H9 (cell line): ENCODE measurements at regions not wholly inside any gene's neighbourhood (a gene's known extent, or its start where the extent isn't known, plus 50 kb on each side); places are given as distances from the start of the nearest gene placed in this dataset.

ENCODE experiments used
- DNase-seq: peaks from one replicate; pipeline ENCODE4 v3.0.0-alpha.2; 2017
- H2AFZ ChIP-seq: one replicate; pipeline ENCODE4 v1.6.1; 2013; ENCODE audit warnings: mild to moderate bottlenecking, low read length, control low read depth, moderate library complexity
- H2AK5ac ChIP-seq: 2 replicates; pipeline ENCODE4 v1.6.1; 2013; ENCODE audit warnings: low read length, control low read depth, mixed read lengths; ENCODE audit not compliant: insufficient read length
- H2BK120ac ChIP-seq: one replicate; pipeline ENCODE4 v1.6.1; 2013; ENCODE audit warnings: low read depth, mild to moderate bottlenecking, low read length, control low read depth, inconsistent platforms; ENCODE audit not compliant: poor library complexity, severe bottlenecking
- H2BK12ac ChIP-seq: 2 replicates; pipeline ENCODE4 v1.6.1; 2013; ENCODE audit warnings: low read length, control low read depth, mixed read lengths, low read depth; ENCODE audit not compliant: insufficient read length
- H2BK15ac ChIP-seq: 2 replicates; pipeline ENCODE4 v1.6.1; 2013; ENCODE audit warnings: low read depth, low read length, control low read depth
- H2BK20ac ChIP-seq: one replicate; pipeline ENCODE4 v1.6.1; 2013; ENCODE audit warnings: low read depth, mild to moderate bottlenecking, low read length, control low read depth, inconsistent platforms; ENCODE audit not compliant: poor library complexity, severe bottlenecking
- H2BK5ac ChIP-seq: 2 replicates; pipeline ENCODE4 v1.6.1; 2013; ENCODE audit warnings: low read length, control low read depth, mixed read lengths; ENCODE audit not compliant: insufficient read length
- H3K14ac ChIP-seq: 2 replicates; pipeline ENCODE4 v1.6.1; 2013; ENCODE audit warnings: low read length, control low read depth; ENCODE audit not compliant: insufficient read depth
- H3K18ac ChIP-seq: 2 replicates; pipeline ENCODE4 v1.6.1; 2013; ENCODE audit warnings: low read depth, mild to moderate bottlenecking, mixed read lengths, low read length, control low read depth; ENCODE audit not compliant: insufficient read length
- H3K23ac ChIP-seq: 2 replicates; pipeline ENCODE4 v1.6.1; 2013; ENCODE audit warnings: low read length, control low read depth, mixed read lengths, low read depth; ENCODE audit not compliant: insufficient read length
- H3K23me2 ChIP-seq: 2 replicates; pipeline ENCODE4 v1.6.1; 2013; ENCODE audit warnings: low read depth, mild to moderate bottlenecking, mixed read lengths, low read length, control low read depth; ENCODE audit not compliant: insufficient read length, poor library complexity, severe bottlenecking
- H3K27ac ChIP-seq: 2 replicates; pipeline ENCODE4 v1.5.1; 2013; ENCODE audit warnings: low read length, control low read depth, mixed read lengths, low read depth; ENCODE audit not compliant: insufficient read length
- H3K27me3 ChIP-seq: 2 replicates; pipeline ENCODE4 v1.6.1; 2013; ENCODE audit warnings: low read length, control low read depth, inconsistent platforms; ENCODE audit not compliant: insufficient read depth
- H3K4ac ChIP-seq: 2 replicates; pipeline ENCODE4 v1.6.1; 2013; ENCODE audit warnings: low read depth, mild to moderate bottlenecking, control low read depth, inconsistent platforms, low read length, moderate library complexity
- H3K4me1 ChIP-seq: 2 replicates; pipeline ENCODE4 v1.6.1; 2013; ENCODE audit warnings: low read length, control low read depth, inconsistent platforms; ENCODE audit not compliant: insufficient read depth
- H3K4me2 ChIP-seq: 2 replicates; pipeline ENCODE4 v1.6.1; 2013; ENCODE audit warnings: low read length, control low read depth, mixed read lengths; ENCODE audit not compliant: insufficient read length, insufficient read depth
- H3K56ac ChIP-seq: 2 replicates; pipeline ENCODE4 v1.6.1; 2013; ENCODE audit warnings: low read depth, mild to moderate bottlenecking, mixed read lengths, low read length, control low read depth; ENCODE audit not compliant: insufficient read length
- H3K79me1 ChIP-seq: 2 replicates; pipeline ENCODE4 v1.6.1; 2013; ENCODE audit warnings: low read depth, mild to moderate bottlenecking, moderate library complexity, low read length, control low read depth, inconsistent platforms; ENCODE audit not compliant: insufficient read depth, poor library complexity, severe bottlenecking
- H3K79me2 ChIP-seq: 2 replicates; pipeline ENCODE4 v1.6.1; 2013; ENCODE audit warnings: low read length, control low read depth, inconsistent platforms; ENCODE audit not compliant: insufficient read depth
- H3K9ac ChIP-seq: 2 replicates; pipeline ENCODE4 v1.6.1; 2013; ENCODE audit warnings: low read length, control low read depth, mixed read lengths; ENCODE audit not compliant: insufficient read length; ENCODE audit errors: extremely low read depth
- H3K9me3 ChIP-seq: one replicate; pipeline ENCODE4 v1.6.1; 2013; ENCODE audit warnings: low read depth, low read length, inconsistent platforms; ENCODE audit not compliant: control insufficient read depth
- H3T11ph ChIP-seq: one replicate; pipeline ENCODE4 v1.6.1; 2013; ENCODE audit warnings: mild to moderate bottlenecking, low read length, control low read depth, inconsistent platforms
- H4K20me1 ChIP-seq: one replicate; pipeline ENCODE4 v1.6.1; 2013; ENCODE audit not compliant: control insufficient read depth, insufficient read length, insufficient read depth
- H4K5ac ChIP-seq: 2 replicates; pipeline ENCODE4 v1.6.1; 2013; ENCODE audit warnings: low read depth, mild to moderate bottlenecking, mixed read lengths, low read length, control low read depth; ENCODE audit not compliant: insufficient read length
- H4K8ac ChIP-seq: replicated peaks from 2 replicates; pipeline ENCODE4 v1.6.1; 2013; ENCODE audit warnings: low read length, control low read depth, mixed read lengths, low read depth; ENCODE audit not compliant: insufficient read length
- H4K91ac ChIP-seq: 2 replicates; pipeline ENCODE4 v1.6.1; 2013; ENCODE audit warnings: low read depth, mild to moderate bottlenecking, moderate library complexity, mixed read lengths, low read length, control low read depth; ENCODE audit not compliant: insufficient read length
- H3K27ac Mint-ChIP-seq, 3 experiments: 2 replicates in 2 of 3; 3 replicates in 1 of 3; pipeline ENCODE4 v1.8.0; 2020 to 2021; ENCODE audit warnings: mixed read lengths in 3 of 3, mild to moderate bottlenecking in 1 of 3, moderate library complexity in 1 of 3
- H3K27me3 Mint-ChIP-seq: 2 replicates; pipeline ENCODE4 v1.8.0; 2021; ENCODE audit warnings: low read depth, mild to moderate bottlenecking, moderate library complexity, mixed read lengths
- H3K36me3 Mint-ChIP-seq, 3 experiments: 2 replicates in 2 of 3; 3 replicates in 1 of 3; pipeline ENCODE4 v1.8.0; 2020 to 2021; ENCODE audit warnings: low read depth in 3 of 3, mixed read lengths in 3 of 3; ENCODE audit not compliant: insufficient read depth in 1 of 3
- H3K4me1 Mint-ChIP-seq, 2 experiments: 2 replicates each; pipeline ENCODE4 v1.8.0; 2020; ENCODE audit warnings: mixed read lengths in 2 of 2
- H3K4me3 Mint-ChIP-seq, 2 experiments: 2 replicates in 1 of 2; 3 replicates in 1 of 2; pipeline ENCODE4 v1.8.0; 2020 to 2021; ENCODE audit warnings: mild to moderate bottlenecking in 2 of 2, mixed read lengths in 2 of 2, moderate library complexity in 1 of 2
- H3K9me3 Mint-ChIP-seq, 2 experiments: 2 replicates in 1 of 2; 3 replicates in 1 of 2; pipeline ENCODE4 v1.8.0; 2020; ENCODE audit warnings: mild to moderate bottlenecking in 2 of 2, mixed read lengths in 2 of 2, moderate library complexity in 1 of 2
- WGBS: extraction: QIAGEN DNeasy Blood & Tissue Kit; methylation state at CpG from one replicate; pipeline ENCODE4 v1.1.7; 2013; ENCODE audit warnings: missing lambda C conversion rate, low lambda C conversion rate, mixed read lengths; ENCODE audit not compliant: insufficient read length; ENCODE audit errors: extremely low coverage; 5-methylcytosine and 5-hydroxymethylcytosine counted together
- TF ChIP-seq, protein P1 (sequence below): fragments of 200-600 bp; sonication (generic); conservative IDR thresholded peaks from 3 replicates; pipeline ENCODE4 v1.8.0; 2021; ENCODE audit warnings: antibody characterized with exemption, mild to moderate bottlenecking

DNA sequence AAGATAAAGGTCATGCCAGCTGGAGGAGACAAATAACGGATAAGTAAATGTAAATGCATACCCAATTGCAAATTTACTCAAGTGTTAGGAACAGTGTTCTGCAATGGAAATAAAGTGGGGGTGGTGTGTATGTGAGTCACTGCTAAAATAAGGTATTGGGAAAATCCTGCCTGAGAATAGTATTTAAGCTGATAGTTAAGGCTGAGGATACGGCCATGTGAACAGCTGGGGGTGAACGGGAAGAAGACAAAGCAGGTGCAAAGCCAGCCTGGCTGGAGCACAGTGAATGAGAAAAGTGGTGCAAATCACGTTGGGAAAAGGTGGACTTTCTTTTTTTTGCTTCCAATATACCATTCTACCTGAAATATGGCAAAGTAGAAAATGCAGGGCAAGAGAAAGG lies 242.4 kb upstream of the SLC10A2 start:
- WGBS, result no CpG with 5 or more reads among the region's 4 CpGs
- no peak overlapping the region for H2AFZ ChIP-seq
- no peaks in the 10 kb centered on the region for H3K27me3 Mint-ChIP-seq
- peaks cover 4% of the 10 kb centered on the region in 2 experiments for H3K4me1 Mint-ChIP-seq
- H3K4me3 Mint-ChIP-seq, result no peak overlapping the region
- H3T11ph ChIP-seq, result no peak overlapping the region
- no peaks in the 10 kb centered on the region for H3K79me2 ChIP-seq
- no peak overlapping the region for H3K14ac ChIP-seq
- H3K27ac ChIP-seq, result no peak overlapping the region
- DNase-seq, result no peak
- no peak overlapping the region for H3K4ac ChIP-seq
- no peak overlapping the region for H3K18ac ChIP-seq
- no peak overlapping the region for H2BK15ac ChIP-seq
- no peaks in the 10 kb centered on the region; a peak in 1 of 7 replicates for H3K36me3 Mint-ChIP-seq
- no peak overlapping the region for H2BK20ac ChIP-seq
- H3K27me3 ChIP-seq, result no peaks in the 10 kb centered on the region
- H2AK5ac ChIP-seq, result no peak overlapping the region
- H3K56ac ChIP-seq, result no peak overlapping the region
- no peaks in the 10 kb centered on the region for H3K4me1 ChIP-seq
- no peak overlapping the region for H4K8ac ChIP-seq
- H3K4me2 ChIP-seq, result no peak overlapping the region
- no peak overlapping the region for H4K91ac ChIP-seq
- no peaks in the 10 kb centered on the region; a peak in 1 of 5 replicates for H3K9me3 Mint-ChIP-seq
- no peak overlapping the region for H2BK12ac ChIP-seq
- H3K27ac Mint-ChIP-seq, result no peak overlapping the region
- H3K23ac ChIP-seq, result no peak overlapping the region
- H3K9me3 ChIP-seq, result no peaks in the 10 kb centered on the region
- TF ChIP-seq, protein P1, sequence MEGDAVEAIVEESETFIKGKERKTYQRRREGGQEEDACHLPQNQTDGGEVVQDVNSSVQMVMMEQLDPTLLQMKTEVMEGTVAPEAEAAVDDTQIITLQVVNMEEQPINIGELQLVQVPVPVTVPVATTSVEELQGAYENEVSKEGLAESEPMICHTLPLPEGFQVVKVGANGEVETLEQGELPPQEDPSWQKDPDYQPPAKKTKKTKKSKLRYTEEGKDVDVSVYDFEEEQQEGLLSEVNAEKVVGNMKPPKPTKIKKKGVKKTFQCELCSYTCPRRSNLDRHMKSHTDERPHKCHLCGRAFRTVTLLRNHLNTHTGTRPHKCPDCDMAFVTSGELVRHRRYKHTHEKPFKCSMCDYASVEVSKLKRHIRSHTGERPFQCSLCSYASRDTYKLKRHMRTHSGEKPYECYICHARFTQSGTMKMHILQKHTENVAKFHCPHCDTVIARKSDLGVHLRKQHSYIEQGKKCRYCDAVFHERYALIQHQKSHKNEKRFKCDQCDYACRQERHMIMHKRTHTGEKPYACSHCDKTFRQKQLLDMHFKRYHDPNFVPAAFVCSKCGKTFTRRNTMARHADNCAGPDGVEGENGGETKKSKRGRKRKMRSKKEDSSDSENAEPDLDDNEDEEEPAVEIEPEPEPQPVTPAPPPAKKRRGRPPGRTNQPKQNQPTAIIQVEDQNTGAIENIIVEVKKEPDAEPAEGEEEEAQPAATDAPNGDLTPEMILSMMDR, result no peak
- H3K23me2 ChIP-seq, result no peaks in the 10 kb centered on the region
- no peak overlapping the region for H4K5ac ChIP-seq
- H3K9ac ChIP-seq, result no peak overlapping the region
- H2BK5ac ChIP-seq, result no peak overlapping the region
- H2BK120ac ChIP-seq, result no peak overlapping the region
- H3K79me1 ChIP-seq, result no peaks in the 10 kb centered on the region
- no peaks in the 10 kb centered on the region for H4K20me1 ChIP-seq
